ENCODE measurements at regions not wholly inside any gene's neighbourhood (a gene's known extent, or its start where the extent isn't known, plus 50 kb on each side); places are given as distances from the start of the nearest gene placed in this dataset.
"Not testable (repeated sequence)": the region's sequence is repeated elsewhere in the genome, so short reads cannot be mapped to it uniquely, and the experiment has no call there.

- H3K36me3 ChIP-seq (ENCODE audit: insufficient read depth, low read length) = no peaks in the 10 kb centered on the region
Measured at GRCh38 chr15:93341164-93341563, 252.2 kb upstream of the RGMA start.

DNA sequence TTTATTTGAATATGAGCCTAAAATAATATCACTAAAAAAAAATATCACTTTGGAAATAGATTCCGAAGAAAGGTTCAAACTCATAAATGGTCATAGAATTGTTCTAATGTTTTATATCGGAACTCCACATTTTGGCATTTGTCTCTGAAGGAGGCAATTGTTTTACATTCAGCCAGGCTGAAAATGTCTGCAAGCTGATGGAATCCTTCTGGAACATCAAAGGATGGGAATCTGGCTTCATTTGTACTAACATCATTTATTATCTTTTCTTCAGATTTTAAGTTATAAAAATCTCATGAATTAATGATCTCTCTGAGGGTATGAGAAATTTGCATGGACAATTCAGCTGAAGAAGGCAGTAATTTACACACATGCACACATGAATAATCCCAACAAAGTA is 251.4 kb upstream of the RGMA start:
- Histone ChIP-seq H3K4me3 (ENCODE audit: low read depth in 1 of 2, low read length in 2 of 2) (no peak overlapping the region), H3K36me3 (ENCODE audit: insufficient read depth, low read length) (no peaks in the 10 kb centered on the region), H3K79me2 (ENCODE audit: insufficient read depth, low read length) (no peaks in the 10 kb centered on the region), H2AFZ (ENCODE audit: low read depth, low read length) (no peak overlapping the region), H3K4me2 (ENCODE audit: insufficient read depth, low read length) (no peak overlapping the region), H3K9ac (ENCODE audit: low read depth, low read length) (no peak overlapping the region), H4K20me1 (ENCODE audit: insufficient read depth, low read length) (no peaks in the 10 kb centered on the region), H3K27me3 (ENCODE audit: insufficient read depth, low read length, poor library complexity) (no peaks in the 10 kb centered on the region), H3K4me1 (ENCODE audit: insufficient read depth, low read length) (no peaks in the 10 kb centered on the region), H3K27ac (ENCODE audit: low read length) (no peak overlapping the region), H3K9me3 (ENCODE audit: insufficient read depth, low read length, severe bottlenecking) (no peaks in the 10 kb centered on the region)
- TF ChIP-seq CTCF (IDR thresholded peaks at IDR 0.05; ENCODE audit: borderline replicate concordance, extremely low read depth, low read length, poor library complexity, severe bottlenecking) (no peak), EZH2 (IDR thresholded peaks at IDR 0.05; ENCODE audit: borderline replicate concordance, low read depth, low read length, severe bottlenecking) (no peak)
- ATAC-seq (ENCODE audit: insufficient read depth, low read depth) (no peak), DNase-seq (no peak)

More at GRCh38 chr15:93341164-93341563, 252.2 kb upstream of the RGMA start:
- Histone ChIP-seq H4K20me1 (ENCODE audit: insufficient read depth, low read length) (no peaks in the 10 kb centered on the region), H3K27ac (ENCODE audit: low read length) (no peak overlapping the region), H3K79me2 (ENCODE audit: insufficient read depth, low read length) (no peaks in the 10 kb centered on the region), H3K4me2 (ENCODE audit: insufficient read depth, low read length) (no peak overlapping the region), H3K4me3 (ENCODE audit: low read depth in 1 of 2, low read length in 2 of 2) (no peak overlapping the region), H3K9ac (ENCODE audit: low read depth, low read length) (no peak overlapping the region), H2AFZ (ENCODE audit: low read depth, low read length) (no peak overlapping the region), H3K4me1 (ENCODE audit: insufficient read depth, low read length) (no peaks in the 10 kb centered on the region), H3K27me3 (ENCODE audit: insufficient read depth, low read length, poor library complexity) (no peaks in the 10 kb centered on the region), H3K9me3 (ENCODE audit: insufficient read depth, low read length, severe bottlenecking) (no peaks in the 10 kb centered on the region)
- ATAC-seq (ENCODE audit: insufficient read depth, low read depth) = no peak
- no peak for DNase-seq
- TF ChIP-seq CTCF (IDR thresholded peaks at IDR 0.05; ENCODE audit: borderline replicate concordance, extremely low read depth, low read length, poor library complexity, severe bottlenecking) = no peak
- TF ChIP-seq EZH2 (IDR thresholded peaks at IDR 0.05; ENCODE audit: borderline replicate concordance, low read depth, low read length, severe bottlenecking) = no peak

- H3K4me3 ChIP-seq (ENCODE audit: low read depth in 1 of 2, low read length in 2 of 2) = no peak overlapping the region
- peaks cover 23% of the 10 kb centered on the region for H3K4me1 ChIP-seq (ENCODE audit: insufficient read depth, low read length)
- H3K9me3 ChIP-seq (ENCODE audit: insufficient read depth, low read length, severe bottlenecking) = no peaks in the 10 kb centered on the region
- DNase-seq (no peak), ATAC-seq (ENCODE audit: insufficient read depth, low read depth) (no peak)
- no peak for TF ChIP-seq CTCF (IDR thresholded peaks at IDR 0.05; ENCODE audit: borderline replicate concordance, extremely low read depth, low read length, poor library complexity, severe bottlenecking)
- TF ChIP-seq EZH2 (IDR thresholded peaks at IDR 0.05; ENCODE audit: borderline replicate concordance, low read depth, low read length, severe bottlenecking) = no peak
- no peak overlapping the region for H3K27ac ChIP-seq (ENCODE audit: low read length)
- no peak overlapping the region for H2AFZ ChIP-seq (ENCODE audit: low read depth, low read length)
- H3K27me3 ChIP-seq (ENCODE audit: insufficient read depth, low read length, poor library complexity) = no peaks in the 10 kb centered on the region
- no peaks in the 10 kb centered on the region for H4K20me1 ChIP-seq (ENCODE audit: insufficient read depth, low read length)
- H3K9ac ChIP-seq (ENCODE audit: low read depth, low read length) = no peak overlapping the region
- no peak overlapping the region for H3K4me2 ChIP-seq (ENCODE audit: insufficient read depth, low read length)
- no peaks in the 10 kb centered on the region for H3K36me3 ChIP-seq (ENCODE audit: insufficient read depth, low read length)
- no peaks in the 10 kb centered on the region for H3K79me2 ChIP-seq (ENCODE audit: insufficient read depth, low read length)
Measured at GRCh38 chr15:93333796-93334195, 244.8 kb upstream of the RGMA start.

- not testable (repeated sequence) for H3K9me3 ChIP-seq (ENCODE audit: insufficient read depth, low read length, severe bottlenecking); H3K9ac ChIP-seq (ENCODE audit: low read depth, low read length); H3K4me3 ChIP-seq (ENCODE audit: low read depth in 1 of 2, low read length in 2 of 2); DNase-seq; H3K27me3 ChIP-seq (ENCODE audit: insufficient read depth, low read length, poor library complexity); H3K4me2 ChIP-seq (ENCODE audit: insufficient read depth, low read length); H3K36me3 ChIP-seq (ENCODE audit: insufficient read depth, low read length); H2AFZ ChIP-seq (ENCODE audit: low read depth, low read length); H4K20me1 ChIP-seq (ENCODE audit: insufficient read depth, low read length); H3K79me2 ChIP-seq (ENCODE audit: insufficient read depth, low read length); ATAC-seq (ENCODE audit: insufficient read depth, low read depth); H3K27ac ChIP-seq (ENCODE audit: low read length)
- H3K4me1 ChIP-seq (ENCODE audit: insufficient read depth, low read length) = peaks cover 23% of the 10 kb centered on the region
Measured at GRCh38 chr15:93333126-93333525, 244.1 kb upstream of the RGMA start.
